ENCODE measurements at regions not wholly inside any gene's neighbourhood (a gene's known extent, or its start where the extent isn't known, plus 50 kb on each side); places are given as distances from the start of the nearest gene placed in this dataset.

DNA sequence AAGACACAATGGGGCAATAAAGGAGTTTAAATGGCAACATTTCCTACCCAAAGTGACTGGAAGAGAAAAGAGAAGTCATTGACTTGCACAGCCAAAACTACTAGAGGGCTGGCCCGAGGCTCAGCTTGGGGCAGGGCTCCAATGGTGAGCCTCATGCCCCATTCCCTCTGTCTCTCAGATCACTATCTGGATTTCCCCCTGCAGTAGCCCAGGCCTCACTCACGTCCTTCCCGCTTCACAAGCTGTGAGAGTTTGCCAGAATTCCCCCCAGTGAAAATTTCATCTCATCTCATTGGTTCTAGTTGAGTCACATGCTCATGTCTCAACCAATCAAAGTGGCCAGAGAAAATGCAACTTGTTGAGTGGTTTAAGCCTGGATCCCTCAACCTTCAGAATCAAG lies 181.3 kb downstream of the WDR11 start:
- POLR2A ChIA-PET = no interaction called here

DNA sequence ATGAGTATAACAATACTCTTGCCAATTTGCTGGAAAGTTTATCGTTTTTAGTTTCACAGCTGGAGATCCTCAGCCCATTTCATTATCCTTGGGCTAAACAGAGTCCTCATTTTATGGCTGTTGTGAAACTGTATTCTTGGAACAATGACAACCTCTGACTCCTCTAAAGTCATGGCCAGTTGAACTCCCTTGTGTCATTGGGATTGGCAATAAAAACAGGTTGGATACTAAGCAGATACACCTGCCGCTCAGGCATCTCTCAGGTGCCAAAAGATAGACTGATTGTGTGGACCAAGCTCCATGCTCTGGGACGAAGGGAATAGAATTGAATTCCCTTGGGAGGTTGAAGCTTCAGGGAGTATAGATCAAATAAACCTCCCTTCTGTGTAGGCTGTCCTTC lies 182.2 kb downstream of the WDR11 start:
- TF ChIP-seq, protein P1, sequence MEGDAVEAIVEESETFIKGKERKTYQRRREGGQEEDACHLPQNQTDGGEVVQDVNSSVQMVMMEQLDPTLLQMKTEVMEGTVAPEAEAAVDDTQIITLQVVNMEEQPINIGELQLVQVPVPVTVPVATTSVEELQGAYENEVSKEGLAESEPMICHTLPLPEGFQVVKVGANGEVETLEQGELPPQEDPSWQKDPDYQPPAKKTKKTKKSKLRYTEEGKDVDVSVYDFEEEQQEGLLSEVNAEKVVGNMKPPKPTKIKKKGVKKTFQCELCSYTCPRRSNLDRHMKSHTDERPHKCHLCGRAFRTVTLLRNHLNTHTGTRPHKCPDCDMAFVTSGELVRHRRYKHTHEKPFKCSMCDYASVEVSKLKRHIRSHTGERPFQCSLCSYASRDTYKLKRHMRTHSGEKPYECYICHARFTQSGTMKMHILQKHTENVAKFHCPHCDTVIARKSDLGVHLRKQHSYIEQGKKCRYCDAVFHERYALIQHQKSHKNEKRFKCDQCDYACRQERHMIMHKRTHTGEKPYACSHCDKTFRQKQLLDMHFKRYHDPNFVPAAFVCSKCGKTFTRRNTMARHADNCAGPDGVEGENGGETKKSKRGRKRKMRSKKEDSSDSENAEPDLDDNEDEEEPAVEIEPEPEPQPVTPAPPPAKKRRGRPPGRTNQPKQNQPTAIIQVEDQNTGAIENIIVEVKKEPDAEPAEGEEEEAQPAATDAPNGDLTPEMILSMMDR (IDR thresholded peaks at IDR 0.05) = no peak
- Mint-ChIP-seq H3K9me3 (no peaks in the 10 kb centered on the region), H3K27me3 (no peaks in the 10 kb centered on the region), H3K36me3 (ENCODE audit: low read depth) (no peaks in the 10 kb centered on the region), H3K4me1 (no peaks in the 10 kb centered on the region), H3K4me3 (no peak overlapping the region), H3K27ac (no peak overlapping the region)
- ATAC-seq (ENCODE audit: low read depth) (no peak), DNase-seq (no peak)
- intact Hi-C loops (cut with micrococcal nuclease) = no loop called here
- CTCF ChIA-PET = no interaction called here
- POLR2A ChIA-PET = no interaction called here

More for the DNA sequence above, 181.3 kb downstream of the WDR11 start:
- H3K4me3 Mint-ChIP-seq = no peak overlapping the region
- CTCF ChIA-PET = no interaction called here
- ATAC-seq (ENCODE audit: low read depth) (no peak), DNase-seq (no peak)
- H3K27ac Mint-ChIP-seq = no peak overlapping the region
- no peaks in the 10 kb centered on the region for H3K36me3 Mint-ChIP-seq (ENCODE audit: low read depth)
- intact Hi-C loops (cut with micrococcal nuclease) = no loop called here
- no peaks in the 10 kb centered on the region for H3K4me1 Mint-ChIP-seq
- TF ChIP-seq, protein P1 (IDR thresholded peaks at IDR 0.05) = no peak
- H3K9me3 Mint-ChIP-seq = no peaks in the 10 kb centered on the region
- no peaks in the 10 kb centered on the region for H3K27me3 Mint-ChIP-seq

DNA sequence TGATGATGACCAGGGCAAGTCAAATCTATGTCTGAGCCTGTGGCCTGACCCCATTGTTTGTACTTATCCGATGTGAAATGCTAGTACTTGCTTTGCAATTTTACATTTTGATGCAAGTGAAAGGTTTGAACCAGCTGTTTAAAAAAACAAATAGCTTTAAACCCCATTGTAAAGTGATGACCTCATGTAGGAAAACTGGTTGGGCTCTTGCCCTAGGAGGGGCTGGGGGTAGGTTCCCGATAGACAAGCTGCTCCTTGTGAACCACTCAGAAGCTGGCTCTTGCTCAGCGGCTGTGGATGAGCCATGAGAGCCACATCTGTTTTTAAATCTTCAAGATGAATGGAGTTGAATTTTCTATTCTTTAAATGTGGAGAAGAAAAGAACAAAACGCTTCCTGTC lies 185.3 kb downstream of the WDR11 start:
- ChIA-PET CTCF (no interaction called here), POLR2A (no interaction called here)
- Mint-ChIP-seq H3K9me3 (no peaks in the 10 kb centered on the region), H3K36me3 (ENCODE audit: low read depth) (no peaks in the 10 kb centered on the region), H3K27ac (no peak overlapping the region), H3K4me3 (no peak overlapping the region), H3K4me1 (no peaks in the 10 kb centered on the region), H3K27me3 (no peaks in the 10 kb centered on the region)
- DNase-seq = no peak
- intact Hi-C loops (cut with micrococcal nuclease) = no loop called here
- ATAC-seq (ENCODE audit: low read depth) = no peak
- TF ChIP-seq, protein P1 (IDR thresholded peaks at IDR 0.05) = no peak

DNA sequence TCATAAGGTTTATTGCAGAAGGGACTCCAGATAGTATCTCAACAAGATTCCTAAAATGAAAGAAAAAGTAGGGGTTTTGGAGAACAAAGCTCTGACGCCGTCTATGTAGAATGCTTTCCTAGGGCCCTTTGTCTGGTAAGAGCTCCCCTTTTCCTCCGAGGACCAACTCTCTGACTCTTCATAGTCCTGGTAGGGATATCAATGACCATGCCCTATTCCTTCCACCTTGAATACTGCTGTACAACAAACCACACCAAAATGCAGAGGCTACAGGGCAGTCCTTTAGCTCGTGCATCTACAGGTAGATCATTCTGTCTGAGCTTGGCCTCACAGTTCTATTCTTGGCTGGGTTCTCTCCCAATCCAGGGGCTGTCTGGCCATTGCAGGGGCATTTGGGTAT lies 190.3 kb downstream of the WDR11 start:
- TF ChIP-seq, protein P1 (IDR thresholded peaks at IDR 0.05) = no peak
- H3K27ac Mint-ChIP-seq = no peak overlapping the region
- DNase-seq (no peak), ATAC-seq (ENCODE audit: low read depth) (no peak)
- intact Hi-C loops (cut with micrococcal nuclease) = no loop called here
- ChIA-PET CTCF (no interaction called here), POLR2A (no interaction called here)
- no peak overlapping the region for H3K4me3 Mint-ChIP-seq
- H3K4me1 Mint-ChIP-seq = no peaks in the 10 kb centered on the region
- no peaks in the 10 kb centered on the region for H3K9me3 Mint-ChIP-seq
- H3K36me3 Mint-ChIP-seq (ENCODE audit: low read depth) = no peaks in the 10 kb centered on the region
- no peaks in the 10 kb centered on the region for H3K27me3 Mint-ChIP-seq

DNA sequence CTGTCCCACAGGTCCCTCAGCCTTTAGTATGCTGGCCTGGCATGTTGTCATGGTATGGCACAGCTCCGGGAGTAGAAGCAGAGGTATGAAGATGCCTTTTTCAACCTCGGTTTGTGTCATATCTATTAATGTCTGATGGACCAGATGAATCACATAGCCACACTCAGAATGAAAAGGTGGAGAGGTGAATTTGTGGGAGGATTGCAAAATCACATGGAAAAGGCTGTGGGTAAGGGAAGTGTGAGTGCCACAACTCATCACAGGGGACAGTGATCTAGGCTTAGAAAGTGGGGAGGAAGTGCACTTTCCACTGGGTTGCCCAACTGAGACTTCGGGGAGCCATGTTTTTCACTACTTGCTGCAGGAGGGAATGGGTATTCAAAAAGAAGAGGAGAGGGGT lies 190.7 kb downstream of the WDR11 start:
- DNase-seq = no peak
- H3K36me3 Mint-ChIP-seq (ENCODE audit: low read depth) = no peaks in the 10 kb centered on the region
- POLR2A ChIA-PET = no interaction called here
- H3K27ac Mint-ChIP-seq = no peak overlapping the region
- no peaks in the 10 kb centered on the region for H3K9me3 Mint-ChIP-seq
- H3K27me3 Mint-ChIP-seq = no peaks in the 10 kb centered on the region
- CTCF ChIA-PET = no interaction called here
- intact Hi-C loops (cut with micrococcal nuclease) = no loop called here
- H3K4me1 Mint-ChIP-seq = no peaks in the 10 kb centered on the region
- TF ChIP-seq, protein P1 (IDR thresholded peaks at IDR 0.05) = no peak
- ATAC-seq (ENCODE audit: low read depth) = no peak
- H3K4me3 Mint-ChIP-seq = no peak overlapping the region
